ENCODE measurements at regions not wholly inside any gene's neighbourhood (a gene's known extent, or its start where the extent isn't known, plus 50 kb on each side); places are given as distances from the start of the nearest gene placed in this dataset.

DNA sequence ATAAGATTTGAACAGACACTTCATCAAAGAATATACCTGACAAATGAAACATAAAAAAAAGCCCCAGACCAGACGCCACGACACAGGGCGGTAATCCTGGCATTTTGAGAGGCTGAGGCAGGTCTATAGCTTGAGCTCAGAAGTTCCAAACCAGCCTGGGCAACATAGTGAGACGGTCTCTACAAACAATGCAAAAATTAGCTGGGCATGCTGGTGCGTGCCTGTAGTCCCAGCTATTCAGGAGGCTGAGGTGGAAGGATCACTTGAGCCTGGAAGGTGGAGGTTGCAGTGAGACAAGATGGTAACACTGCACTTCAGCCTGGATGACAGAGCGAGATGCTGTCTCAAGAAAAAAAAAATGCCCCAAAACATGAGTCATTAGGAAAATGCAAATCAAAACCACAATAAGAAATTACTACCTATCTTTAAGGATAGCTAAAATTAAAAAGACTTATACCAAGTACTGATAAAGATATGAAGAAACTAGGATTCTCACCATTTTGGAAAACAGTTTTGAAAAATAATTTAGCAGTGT, 91.7 kb upstream of the GRAMD1B start:
- TF ChIP-seq GLIS3 (CRISPR knock-in tag; IDR thresholded peaks at IDR 0.05) (no peak), TCF4 (CRISPR knock-in tag; IDR thresholded peaks at IDR 0.05; ENCODE audit: borderline replicate concordance) (no peak), ARNTL (CRISPR knock-in tag; IDR thresholded peaks at IDR 0.05; ENCODE audit: borderline replicate concordance, low read depth) (no peak), PATZ1 (CRISPR knock-in tag; IDR thresholded peaks at IDR 0.05; ENCODE audit: borderline replicate concordance) (no peak), ZFP30 (CRISPR knock-in tag; IDR thresholded peaks at IDR 0.05) (no peak), OSR1 (CRISPR knock-in tag; IDR thresholded peaks at IDR 0.05) (no peak), RARB (CRISPR knock-in tag; IDR thresholded peaks at IDR 0.05) (no peak), ZFP3 (CRISPR knock-in tag; IDR thresholded peaks at IDR 0.05) (no peak), CSRNP3 (CRISPR knock-in tag; IDR thresholded peaks at IDR 0.05) (no peak), TOX (CRISPR knock-in tag; IDR thresholded peaks at IDR 0.05; ENCODE audit: borderline replicate concordance) (no peak)
- TF ChIP-seq, protein P1, sequence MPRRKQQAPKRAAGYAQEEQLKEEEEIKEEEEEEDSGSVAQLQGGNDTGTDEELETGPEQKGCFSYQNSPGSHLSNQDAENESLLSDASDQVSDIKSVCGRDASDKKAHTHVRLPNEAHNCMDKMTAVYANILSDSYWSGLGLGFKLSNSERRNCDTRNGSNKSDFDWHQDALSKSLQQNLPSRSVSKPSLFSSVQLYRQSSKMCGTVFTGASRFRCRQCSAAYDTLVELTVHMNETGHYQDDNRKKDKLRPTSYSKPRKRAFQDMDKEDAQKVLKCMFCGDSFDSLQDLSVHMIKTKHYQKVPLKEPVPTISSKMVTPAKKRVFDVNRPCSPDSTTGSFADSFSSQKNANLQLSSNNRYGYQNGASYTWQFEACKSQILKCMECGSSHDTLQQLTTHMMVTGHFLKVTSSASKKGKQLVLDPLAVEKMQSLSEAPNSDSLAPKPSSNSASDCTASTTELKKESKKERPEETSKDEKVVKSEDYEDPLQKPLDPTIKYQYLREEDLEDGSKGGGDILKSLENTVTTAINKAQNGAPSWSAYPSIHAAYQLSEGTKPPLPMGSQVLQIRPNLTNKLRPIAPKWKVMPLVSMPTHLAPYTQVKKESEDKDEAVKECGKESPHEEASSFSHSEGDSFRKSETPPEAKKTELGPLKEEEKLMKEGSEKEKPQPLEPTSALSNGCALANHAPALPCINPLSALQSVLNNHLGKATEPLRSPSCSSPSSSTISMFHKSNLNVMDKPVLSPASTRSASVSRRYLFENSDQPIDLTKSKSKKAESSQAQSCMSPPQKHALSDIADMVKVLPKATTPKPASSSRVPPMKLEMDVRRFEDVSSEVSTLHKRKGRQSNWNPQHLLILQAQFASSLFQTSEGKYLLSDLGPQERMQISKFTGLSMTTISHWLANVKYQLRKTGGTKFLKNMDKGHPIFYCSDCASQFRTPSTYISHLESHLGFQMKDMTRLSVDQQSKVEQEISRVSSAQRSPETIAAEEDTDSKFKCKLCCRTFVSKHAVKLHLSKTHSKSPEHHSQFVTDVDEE (CRISPR knock-in tag; IDR thresholded peaks at IDR 0.05), result no peak
- TF ChIP-seq, protein P2, sequence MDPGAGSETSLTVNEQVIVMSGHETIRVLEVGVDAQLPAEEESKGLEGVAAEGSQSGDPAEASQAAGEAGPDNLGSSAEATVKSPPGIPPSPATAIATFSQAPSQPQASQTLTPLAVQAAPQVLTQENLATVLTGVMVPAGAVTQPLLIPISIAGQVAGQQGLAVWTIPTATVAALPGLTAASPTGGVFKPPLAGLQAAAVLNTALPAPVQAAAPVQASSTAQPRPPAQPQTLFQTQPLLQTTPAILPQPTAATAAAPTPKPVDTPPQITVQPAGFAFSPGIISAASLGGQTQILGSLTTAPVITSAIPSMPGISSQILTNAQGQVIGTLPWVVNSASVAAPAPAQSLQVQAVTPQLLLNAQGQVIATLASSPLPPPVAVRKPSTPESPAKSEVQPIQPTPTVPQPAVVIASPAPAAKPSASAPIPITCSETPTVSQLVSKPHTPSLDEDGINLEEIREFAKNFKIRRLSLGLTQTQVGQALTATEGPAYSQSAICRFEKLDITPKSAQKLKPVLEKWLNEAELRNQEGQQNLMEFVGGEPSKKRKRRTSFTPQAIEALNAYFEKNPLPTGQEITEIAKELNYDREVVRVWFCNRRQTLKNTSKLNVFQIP (CRISPR knock-in tag; IDR thresholded peaks at IDR 0.05; ENCODE audit: borderline replicate concordance, low read depth), result no peak
